Mesendoderm (in vitro differentiated cells): ENCODE measurements at regions not wholly inside any gene's neighbourhood (a gene's known extent, or its start where the extent isn't known, plus 50 kb on each side); places are given as distances from the start of the nearest gene placed in this dataset.

Experiments used
- DNase-seq: peaks from one replicate; pipeline ENCODE4 v3.0.0; 2013
- H2AK5ac ChIP-seq: 2 replicates; pipeline ENCODE4 v1.6.1; 2013; ENCODE audit warnings: low read length, inconsistent platforms
- H2BK120ac ChIP-seq: 2 replicates; pipeline ENCODE4 v1.6.1; 2013; ENCODE audit warnings: low read depth, mild to moderate bottlenecking, low read length, moderate library complexity, mixed read lengths
- H2BK15ac ChIP-seq: replicated peaks from 2 replicates; pipeline ENCODE4 v1.6.1; 2013; ENCODE audit warnings: low read depth, mild to moderate bottlenecking, moderate library complexity
- H2BK5ac ChIP-seq: 2 replicates; pipeline ENCODE4 v1.6.1; 2013; ENCODE audit warnings: low read length, inconsistent platforms
- H3K18ac ChIP-seq: 2 replicates; pipeline ENCODE4 v1.6.1; 2013; ENCODE audit warnings: mild to moderate bottlenecking, low read length, mixed read lengths
- H3K23ac ChIP-seq: one replicate; pipeline ENCODE4 v1.6.1; 2013; ENCODE audit warnings: low read length
- H3K27ac ChIP-seq: 2 replicates; pipeline ENCODE4 v1.5.1; 2013; ENCODE audit warnings: low read depth, mild to moderate bottlenecking, inconsistent platforms, low read length, moderate library complexity
- H3K27me3 ChIP-seq: 2 replicates; pipeline ENCODE4 v1.6.1; 2013; ENCODE audit warnings: low read length, control low read depth, mild to moderate bottlenecking, inconsistent platforms; ENCODE audit not compliant: insufficient read depth, poor library complexity
- H3K36me3 ChIP-seq: 2 replicates; pipeline ENCODE4 v1.6.1; 2013; ENCODE audit warnings: low read length, inconsistent platforms; ENCODE audit not compliant: control insufficient read depth, insufficient read depth
- H3K4ac ChIP-seq: one replicate; pipeline ENCODE4 v1.6.1; 2013; ENCODE audit warnings: low read depth, mild to moderate bottlenecking, low read length, moderate library complexity
- H3K4me1 ChIP-seq: 2 replicates; pipeline ENCODE4 v1.6.1; 2013; ENCODE audit warnings: low read depth, low read length, inconsistent platforms; ENCODE audit not compliant: control insufficient read depth
- H3K4me2 ChIP-seq: 2 replicates; pipeline ENCODE4 v1.6.1; 2013; ENCODE audit warnings: low read length
- H3K4me3 ChIP-seq: 2 replicates; pipeline ENCODE4 v1.5.1; 2013; ENCODE audit warnings: mild to moderate bottlenecking, low read length
- H3K56ac ChIP-seq: one replicate; pipeline ENCODE4 v1.6.1; 2013; ENCODE audit warnings: low read length
- H3K79me1 ChIP-seq: 2 replicates; pipeline ENCODE4 v1.6.1; 2013; ENCODE audit warnings: low read length, inconsistent platforms
- H3K79me2 ChIP-seq: 2 replicates; pipeline ENCODE4 v1.6.1; 2013; ENCODE audit warnings: mild to moderate bottlenecking, low read length; ENCODE audit not compliant: control insufficient read depth, insufficient read depth
- H3K9ac ChIP-seq: 2 replicates; pipeline ENCODE4 v1.6.1; 2013; ENCODE audit warnings: low read length, inconsistent platforms
- H4K5ac ChIP-seq: one replicate; pipeline ENCODE4 v1.6.1; 2013; ENCODE audit warnings: low read length
- H4K8ac ChIP-seq: one replicate; pipeline ENCODE4 v1.6.1; 2013; ENCODE audit warnings: low read depth, mild to moderate bottlenecking, control low read depth, low read length, moderate library complexity
- WGBS: extraction: QIAGEN DNeasy Blood & Tissue Kit; methylation state at CpG from one replicate; pipeline ENCODE4 v1.1.7; 2013; ENCODE audit warnings: low lambda C conversion rate, missing lambda C conversion rate; ENCODE audit not compliant: insufficient coverage; ENCODE audit errors: extremely low coverage; 5-methylcytosine and 5-hydroxymethylcytosine counted together

- Histone ChIP-seq H4K8ac (no peak overlapping the region), H3K4ac (no peak overlapping the region), H2BK15ac (no peak overlapping the region), H2BK120ac (no peak overlapping the region), H3K56ac (no peak overlapping the region), H4K5ac (no peak overlapping the region), H3K4me1 (no peaks in the 10 kb centered on the region), H3K4me2 (no peak overlapping the region), H3K18ac (no peak overlapping the region), H3K9ac (no peak overlapping the region), H2AK5ac (no peak overlapping the region), H3K27ac (no peak overlapping the region), H3K36me3 (no peaks in the 10 kb centered on the region), H3K27me3 (no peaks in the 10 kb centered on the region), H2BK5ac (no peak overlapping the region), H3K23ac (no peak overlapping the region), H3K4me3 (no peak overlapping the region), H3K79me1 (no peaks in the 10 kb centered on the region), H3K79me2 (no peaks in the 10 kb centered on the region)
- 94% methylated on average over 2 of the region's 3 CpGs for WGBS
- no peak for DNase-seq
Measured at GRCh38 chr5:162512935-162513565, 445.5 kb downstream of the GABRG2 start.

GRCh38 chr5:162514116-162514515 is 446.5 kb downstream of the GABRG2 start:
- H3K9ac ChIP-seq: no peak overlapping the region
- no peaks in the 10 kb centered on the region for H3K27me3 ChIP-seq
- no peak for DNase-seq
- no peak overlapping the region for H3K18ac ChIP-seq
- no CpG with 5 or more reads among the region's 2 CpGs for WGBS
- no peak overlapping the region for H3K4me2 ChIP-seq
- no peak overlapping the region for H3K4ac ChIP-seq
- no peak overlapping the region for H2BK15ac ChIP-seq
- no peaks in the 10 kb centered on the region for H3K79me2 ChIP-seq
- H2BK120ac ChIP-seq: no peak overlapping the region
- H2AK5ac ChIP-seq: no peak overlapping the region
- H3K4me3 ChIP-seq: no peak overlapping the region
- no peaks in the 10 kb centered on the region for H3K79me1 ChIP-seq
- no peaks in the 10 kb centered on the region for H3K36me3 ChIP-seq
- H4K8ac ChIP-seq: no peak overlapping the region
- no peak overlapping the region for H3K27ac ChIP-seq
- no peak overlapping the region for H2BK5ac ChIP-seq
- no peak overlapping the region for H4K5ac ChIP-seq
- H3K23ac ChIP-seq: no peak overlapping the region
- H3K56ac ChIP-seq: no peak overlapping the region
- H3K4me1 ChIP-seq: no peaks in the 10 kb centered on the region

- no peak for DNase-seq
- Histone ChIP-seq H3K79me2 (no peaks in the 10 kb centered on the region), H3K18ac (no peak overlapping the region), H2BK5ac (no peak overlapping the region), H4K8ac (no peak overlapping the region), H3K27me3 (no peaks in the 10 kb centered on the region), H3K56ac (no peak overlapping the region), H3K4me2 (no peak overlapping the region), H2BK15ac (no peak overlapping the region), H4K5ac (no peak overlapping the region), H2AK5ac (no peak overlapping the region), H3K79me1 (no peaks in the 10 kb centered on the region), H3K27ac (no peak overlapping the region), H3K36me3 (no peaks in the 10 kb centered on the region), H2BK120ac (no peak overlapping the region), H3K4me3 (no peak overlapping the region), H3K4me1 (no peaks in the 10 kb centered on the region), H3K23ac (no peak overlapping the region), H3K4ac (no peak overlapping the region), H3K9ac (no peak overlapping the region)
- no CpG with 5 or more reads among the region's 1 CpG for WGBS
Measured at GRCh38 chr5:162520878-162521277, 453.3 kb downstream of the GABRG2 start.

- H3K36me3 ChIP-seq: no peaks in the 10 kb centered on the region
- WGBS: no CpG with 5 or more reads among the region's 1 CpG
- no peaks in the 10 kb centered on the region for H3K79me1 ChIP-seq
- DNase-seq: no peak
- H3K4me1 ChIP-seq: no peaks in the 10 kb centered on the region
- H3K79me2 ChIP-seq: no peaks in the 10 kb centered on the region
- no peak overlapping the region for H4K5ac ChIP-seq
- H2AK5ac ChIP-seq: no peak overlapping the region
- no peaks in the 10 kb centered on the region for H3K27me3 ChIP-seq
- no peak overlapping the region for H3K56ac ChIP-seq
- no peak overlapping the region for H3K4ac ChIP-seq
- no peak overlapping the region for H2BK15ac ChIP-seq
- no peak overlapping the region for H2BK5ac ChIP-seq
- H3K27ac ChIP-seq: no peak overlapping the region
- no peak overlapping the region for H3K4me3 ChIP-seq
- no peak overlapping the region for H3K4me2 ChIP-seq
- no peak overlapping the region for H2BK120ac ChIP-seq
- H4K8ac ChIP-seq: no peak overlapping the region
- no peak overlapping the region for H3K9ac ChIP-seq
- H3K23ac ChIP-seq: no peak overlapping the region
- H3K18ac ChIP-seq: no peak overlapping the region
Measured at GRCh38 chr5:162529209-162529608, 461.6 kb downstream of the GABRG2 start.

- no peak overlapping the region for H3K4ac ChIP-seq
Measured at GRCh38 chr5:162529886-162530285, 462.3 kb downstream of the GABRG2 start.

GRCh38 chr5:162543437-162543836 is 475.9 kb downstream of the GABRG2 start:
- Histone ChIP-seq H4K8ac (no peak overlapping the region), H3K23ac (no peak overlapping the region), H2BK15ac (no peak overlapping the region), H3K4me2 (no peak overlapping the region), H3K9ac (no peak overlapping the region), H3K79me2 (no peaks in the 10 kb centered on the region), H3K4me3 (no peak overlapping the region), H4K5ac (no peak overlapping the region), H2BK120ac (no peak overlapping the region), H3K27me3 (no peaks in the 10 kb centered on the region), H3K79me1 (no peaks in the 10 kb centered on the region), H3K27ac (no peak overlapping the region), H3K56ac (no peak overlapping the region), H3K18ac (no peak overlapping the region), H2BK5ac (no peak overlapping the region), H3K4me1 (no peaks in the 10 kb centered on the region), H3K4ac (no peak overlapping the region), H2AK5ac (no peak overlapping the region), H3K36me3 (no peaks in the 10 kb centered on the region)
- no CpG with 5 or more reads among the region's 2 CpGs for WGBS
- DNase-seq: no peak

More at GRCh38 chr5:162529886-162530285, 462.3 kb downstream of the GABRG2 start:
- no peaks in the 10 kb centered on the region for H3K79me1 ChIP-seq
- H2BK120ac ChIP-seq: no peak overlapping the region
- no peak overlapping the region for H3K56ac ChIP-seq
- H2AK5ac ChIP-seq: no peak overlapping the region
- no peak overlapping the region for H4K8ac ChIP-seq
- H3K23ac ChIP-seq: no peak overlapping the region
- no peaks in the 10 kb centered on the region for H3K4me1 ChIP-seq
- H3K4me3 ChIP-seq: no peak overlapping the region
- peak overlapping the region; percentile 60 for H3K18ac ChIP-seq
- H3K27ac ChIP-seq: no peak overlapping the region
- peak; percentile 4 for DNase-seq
- WGBS: no CpG with 5 or more reads among the region's 2 CpGs
- H3K4me2 ChIP-seq: no peak overlapping the region
- no peaks in the 10 kb centered on the region for H3K79me2 ChIP-seq
- no peak overlapping the region for H4K5ac ChIP-seq
- no peak overlapping the region for H3K9ac ChIP-seq
- H3K36me3 ChIP-seq: no peaks in the 10 kb centered on the region
- H2BK5ac ChIP-seq: no peak overlapping the region
- no peaks in the 10 kb centered on the region for H3K27me3 ChIP-seq
- H2BK15ac ChIP-seq: no peak overlapping the region
